K562 (cell line): ENCODE measurements at regions not wholly inside any gene's neighbourhood (a gene's known extent, or its start where the extent isn't known, plus 50 kb on each side); places are given as distances from the start of the nearest gene placed in this dataset.

Experiments used
- ATAC-seq: fragments of 200-7000 bp; cut with Tn5 transposase; 3 replicates; pipeline ENCODE4 v1.9.1; 2020; ENCODE audit warnings: moderate library complexity
- BruUV-seq: library from RNA; stranded (reverse); fragments of 400-500 nt; replicated peaks from 2 replicates; lab custom pipeline; 2021; lab: Mats Ljungman, UMichigan
- CTCF ChIA-PET: fragments of 300-600 bp; formaldehyde crosslinking; extraction: SDS; loops from one replicate; lab custom pipeline; 2021; ENCODE audit warnings: low intra/inter-chr PET ratio; lab: Yijun Ruan, JAX
- POLR2A ChIA-PET: fragments of 300-600, 350-650 bp; sonication (Branson Sonifier 250); formaldehyde crosslinking; extraction: SDS; loops from one replicate; lab custom pipeline; 2021; ENCODE audit warnings: antibody characterized with exemption, inconsistent platforms; lab: Yijun Ruan, JAX
- DNase-seq, 4 experiments: peaks; one replicate each; pipeline versions ENCODE4 v3.0.0 to v3.0.0-alpha.2; 2011 to 2018; ENCODE audit warnings: low spot score in 3 of 4, mixed read lengths in 3 of 4; ENCODE audit errors: extremely low read depth in 1 of 4
- FAIRE-seq: peaks from 2 replicates; lab custom pipeline; 2011; peaks lifted over from hg19 to GRCh38; lab: Jason Lieb, UNC
- H2AFZ ChIP-seq: 2 replicates; pipeline ENCODE4 v1.6.0; 2011; ENCODE audit warnings: low read depth, low read length, control low read depth, inconsistent platforms
- H3K27ac ChIP-seq: fragments of 200-600 bp; 3 replicates; pipeline ENCODE4 v1.8.0; 2011; ENCODE audit warnings: low read depth, mild to moderate bottlenecking, control low read depth, inconsistent platforms, low read length, moderate library complexity, mixed read lengths; ENCODE audit errors: extremely low read depth
- H3K27me3 ChIP-seq, 2 experiments: fragments of 300-600 bp in 1 of 2; 2 replicates in 1 of 2; 3 replicates in 1 of 2; pipeline versions ENCODE4 v1.6.0 to v1.8.0; 2011; ENCODE audit warnings: inconsistent platforms in 2 of 2, low read length in 2 of 2, mild to moderate bottlenecking in 1 of 2, mixed read lengths in 1 of 2, moderate library complexity in 1 of 2; ENCODE audit not compliant: control insufficient read depth in 2 of 2, insufficient read depth in 2 of 2
- H3K36me3 ChIP-seq: fragments of 300-600 bp; 3 replicates; pipeline ENCODE4 v1.8.0; 2011; ENCODE audit warnings: mild to moderate bottlenecking, low read length, inconsistent platforms; ENCODE audit not compliant: control insufficient read depth, insufficient read depth
- H3K4me1 ChIP-seq, 2 experiments: fragments of 200-600 bp in 1 of 2; replicated peaks in 1 of 2; 2 replicates in 1 of 2; 3 replicates in 1 of 2; pipeline versions ENCODE4 v1.5.1 to v1.8.0; 2011; ENCODE audit warnings: inconsistent platforms in 2 of 2, low read length in 2 of 2, mild to moderate bottlenecking in 1 of 2, mixed read lengths in 1 of 2, moderate library complexity in 1 of 2; ENCODE audit not compliant: control insufficient read depth in 2 of 2, insufficient read depth in 2 of 2
- H3K4me2 ChIP-seq: 2 replicates; pipeline ENCODE4 v1.6.1; 2011; ENCODE audit warnings: low read length, control low read depth, inconsistent platforms, mixed read lengths; ENCODE audit not compliant: insufficient read depth
- H3K4me3 ChIP-seq: fragments of 200-600 bp; sonication (generic), shearing (Covaris generic); 2 replicates; pipeline ENCODE4 v1.5.1; 2016; ENCODE audit warnings: control low read depth, inconsistent platforms
- H3K79me2 ChIP-seq: fragments of 200-600 bp; 3 replicates; pipeline ENCODE4 v1.8.0; 2011; ENCODE audit warnings: low read length, inconsistent platforms; ENCODE audit not compliant: control insufficient read depth, insufficient read depth
- H3K9ac ChIP-seq, 2 experiments: 2 replicates each; pipeline versions ENCODE4 v1.6.0 to v1.6.1; 2011; ENCODE audit warnings: low read depth in 2 of 2, low read length in 2 of 2, control low read depth in 1 of 2, inconsistent platforms in 1 of 2, mild to moderate bottlenecking in 1 of 2, mixed read lengths in 1 of 2; ENCODE audit not compliant: insufficient read depth in 1 of 2
- H3K9me1 ChIP-seq: one replicate; pipeline ENCODE4 v1.6.0; 2011; ENCODE audit warnings: inconsistent platforms, mild to moderate bottlenecking, low read length, moderate library complexity; ENCODE audit not compliant: control insufficient read depth, insufficient read depth
- H3K9me3 ChIP-seq: replicated peaks from 2 replicates; pipeline ENCODE4 v1.5.1; 2011; ENCODE audit warnings: low read depth, low read length, inconsistent platforms; ENCODE audit not compliant: control insufficient read depth, insufficient read depth
- H4K20me1 ChIP-seq: replicated peaks from 2 replicates; pipeline ENCODE4 v1.6.1; 2011; ENCODE audit warnings: low read length, inconsistent platforms, mixed read lengths; ENCODE audit not compliant: control insufficient read depth, insufficient read depth
- BRCA1 ChIP-seq, 2 experiments: fragments of 450-650 bp in 1 of 2; sonication (generic) in 1 of 2; formaldehyde crosslinking in 1 of 2; IDR thresholded peaks; 2 replicates each; pipeline versions ENCODE4 v1.5.0 to v1.6.1; 2017 to 2020; ENCODE audit warnings: mild to moderate bottlenecking in 1 of 2, missing genetic modification reagents in 1 of 2
- ELF4 ChIP-seq: fragments of 450-650 bp; formaldehyde crosslinking; IDR thresholded peaks from 2 replicates; pipeline ENCODE4 v1.4.0; 2022; ENCODE audit warnings: missing genetic modification characterization
- ESRRA ChIP-seq: fragments of 450-650 bp; IDR thresholded peaks from 2 replicates; pipeline ENCODE4 v1.6.1; 2014; ENCODE audit warnings: low read depth, mild to moderate bottlenecking, moderate library complexity, borderline replicate concordance
- FOXK2 ChIP-seq, 2 experiments: fragments of 450-650 bp; IDR thresholded peaks in 1 of 2; conservative IDR thresholded peaks in 1 of 2; 2 replicates each; pipeline ENCODE4 v1.6.1; 2016; ENCODE audit warnings: low read depth in 2 of 2, mild to moderate bottlenecking in 1 of 2
- FOXP1 ChIP-seq: sonication (generic); formaldehyde crosslinking; IDR thresholded peaks from 2 replicates; pipeline ENCODE4 v1.8.0; 2022; ENCODE audit warnings: mild to moderate bottlenecking, missing genetic modification reagents
- GTF2F1 ChIP-seq: IDR thresholded peaks from 2 replicates; pipeline ENCODE4 v1.6.1; 2011; ENCODE audit warnings: low read depth, low read length, improper control_type of control experiment
- HEY1 ChIP-seq: fragments of 250-450 bp; sonication (Bioruptor Pico); IDR thresholded peaks from 2 replicates; pipeline ENCODE4 v1.5.0; 2020; ENCODE audit warnings: mild to moderate bottlenecking, moderate library complexity, borderline replicate concordance
- KLF10 ChIP-seq: fragments of 250-450 bp; sonication (Bioruptor Pico); IDR thresholded peaks from 2 replicates; pipeline ENCODE4 v1.6.1; 2021; ENCODE audit warnings: matching md5 sums
- MEF2D ChIP-seq: conservative IDR thresholded peaks from 2 replicates; pipeline ENCODE4 v1.6.1; 2016; ENCODE audit warnings: low read depth, missing genetic modification characterization, missing compliant biosample characterization
- SMARCA4 ChIP-seq: fragments of 450-650 bp; IDR thresholded peaks from 2 replicates; pipeline ENCODE4 v1.6.1; 2016
- STAG1 ChIP-seq: sonication (generic); formaldehyde crosslinking; IDR thresholded peaks from 2 replicates; pipeline ENCODE4 v1.5.0; 2020; ENCODE audit warnings: missing genetic modification reagents, borderline replicate concordance
- ZBTB17 ChIP-seq: fragments of 450-650 bp; formaldehyde crosslinking; IDR thresholded peaks from 2 replicates; pipeline ENCODE4 v1.4.0; 2020; ENCODE audit warnings: mild to moderate bottlenecking
- ZNF57 ChIP-seq: fragments of 450-650 bp; formaldehyde crosslinking; IDR thresholded peaks from 2 replicates; pipeline ENCODE4 v1.4.0; 2020; ENCODE audit warnings: mild to moderate bottlenecking, moderate library complexity
- ZNF584 ChIP-seq: fragments of 200-800 bp; sonication (Bioruptor generic); IDR thresholded peaks from 2 replicates; pipeline ENCODE4 v1.6.1; 2016; ENCODE audit warnings: low read depth, mild to moderate bottlenecking, missing genetic modification characterization, missing compliant biosample characterization
- WGBS: fragments of 100-300 bp; shearing (Covaris generic); methylation state at CpG from one replicate; pipeline ENCODE4 v1.1.6; 2016; ENCODE audit warnings: low coverage, mixed read lengths; ENCODE audit not compliant: insufficient coverage; ENCODE audit errors: missing lambda C conversion rate; 5-methylcytosine and 5-hydroxymethylcytosine counted together
- in situ Hi-C: fragments of 300-500 bp; cut with MboI; formaldehyde crosslinking; loops from 4 replicates; pipeline ENCODE4 v1.15.0; 2018; ENCODE audit warnings: inconsistent platforms, mixed read lengths
- intact Hi-C: fragments of 100-400 bp; cut with micrococcal nuclease; formaldehyde crosslinking; loops from 2 replicates; pipeline ENCODE4 v1.14.2; 2022
- TF ChIP-seq, protein P1 (sequence below): fragments of 450-650 bp; IDR thresholded peaks from 2 replicates; pipeline ENCODE4 v1.7.0; 2016; ENCODE audit warnings: borderline replicate concordance
- TF ChIP-seq, protein P2 (sequence below): fragments of 250-450 bp; sonication (Bioruptor Pico); IDR thresholded peaks from 2 replicates; pipeline ENCODE4 v1.8.0; 2022; ENCODE audit warnings: moderate library complexity, mild to moderate bottlenecking, inconsistent platforms
- TF ChIP-seq, protein P3 (sequence below): fragments of 450-650 bp; IDR thresholded peaks from 2 replicates; pipeline ENCODE4 v1.6.1; 2017; ENCODE audit warnings: antibody characterized with exemption, mild to moderate bottlenecking

DNA sequence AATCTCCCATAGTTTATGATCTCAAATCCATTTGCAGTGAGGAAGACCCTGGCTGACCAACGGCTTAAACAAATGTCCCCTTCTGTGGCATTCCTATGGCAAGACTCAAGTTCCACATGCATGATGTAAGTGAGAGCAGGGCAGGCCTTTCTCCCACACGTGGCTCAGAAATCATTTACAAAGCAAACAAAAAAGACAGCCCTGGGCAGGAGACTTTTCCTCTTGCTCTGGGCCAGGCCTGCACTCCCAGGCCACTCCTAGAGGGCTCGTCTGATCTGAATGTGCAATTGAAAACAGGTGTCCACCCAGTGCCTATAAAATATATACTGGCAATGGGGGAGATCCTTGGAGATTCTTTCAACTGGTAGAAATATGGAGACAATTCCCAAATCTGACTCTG is 123.1 kb downstream of the DMRT2 start (continued):
- no peak for TF ChIP-seq HEY1 (CRISPR knock-in tag)
- TF ChIP-seq, protein P1, sequence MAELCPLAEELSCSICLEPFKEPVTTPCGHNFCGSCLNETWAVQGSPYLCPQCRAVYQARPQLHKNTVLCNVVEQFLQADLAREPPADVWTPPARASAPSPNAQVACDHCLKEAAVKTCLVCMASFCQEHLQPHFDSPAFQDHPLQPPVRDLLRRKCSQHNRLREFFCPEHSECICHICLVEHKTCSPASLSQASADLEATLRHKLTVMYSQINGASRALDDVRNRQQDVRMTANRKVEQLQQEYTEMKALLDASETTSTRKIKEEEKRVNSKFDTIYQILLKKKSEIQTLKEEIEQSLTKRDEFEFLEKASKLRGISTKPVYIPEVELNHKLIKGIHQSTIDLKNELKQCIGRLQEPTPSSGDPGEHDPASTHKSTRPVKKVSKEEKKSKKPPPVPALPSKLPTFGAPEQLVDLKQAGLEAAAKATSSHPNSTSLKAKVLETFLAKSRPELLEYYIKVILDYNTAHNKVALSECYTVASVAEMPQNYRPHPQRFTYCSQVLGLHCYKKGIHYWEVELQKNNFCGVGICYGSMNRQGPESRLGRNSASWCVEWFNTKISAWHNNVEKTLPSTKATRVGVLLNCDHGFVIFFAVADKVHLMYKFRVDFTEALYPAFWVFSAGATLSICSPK = no peak
- TF ChIP-seq BRCA1 (IDR thresholded peaks at IDR 0.05) = no peak
- no peak for TF ChIP-seq BRCA1 (CRISPR knock-in tag; IDR thresholded peaks at IDR 0.05)
- TF ChIP-seq STAG1 (CRISPR knock-in tag) = no peak
- TF ChIP-seq, protein P2, sequence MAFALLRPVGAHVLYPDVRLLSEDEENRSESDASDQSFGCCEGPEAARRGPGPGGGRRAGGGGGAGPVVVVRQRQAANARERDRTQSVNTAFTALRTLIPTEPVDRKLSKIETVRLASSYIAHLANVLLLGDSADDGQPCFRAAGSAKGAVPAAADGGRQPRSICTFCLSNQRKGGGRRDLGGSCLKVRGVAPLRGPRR (CRISPR knock-in tag) = no peak

DNA sequence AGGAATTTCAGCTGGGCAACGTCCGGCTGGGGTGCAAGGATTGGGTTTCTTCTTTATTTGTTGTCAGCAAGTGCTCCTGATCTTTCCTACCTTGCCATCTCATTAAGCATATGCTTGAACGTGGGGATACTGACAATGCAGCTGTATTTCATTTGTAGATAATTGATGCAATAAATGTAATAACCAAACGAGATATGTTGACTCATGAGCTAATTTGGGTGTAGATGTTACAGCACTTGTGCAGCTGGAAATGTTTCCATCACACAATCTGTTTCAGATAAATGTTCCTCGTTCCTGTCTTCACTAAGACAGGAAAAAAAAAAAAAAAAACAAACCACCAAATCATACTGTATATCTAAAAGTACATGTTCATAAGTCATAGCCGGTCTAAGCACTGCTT is 123.8 kb downstream of the DMRT2 start:
- Histone ChIP-seq H3K27me3 (no peaks in the 10 kb centered on the region), H3K9me1 (no peaks in the 10 kb centered on the region), H3K79me2 (no peaks in the 10 kb centered on the region), H3K27ac (no peak overlapping the region), H3K36me3 (no peaks in the 10 kb centered on the region), H3K4me2 (no peak overlapping the region), H4K20me1 (no peaks in the 10 kb centered on the region), H3K9me3 (no peaks in the 10 kb centered on the region), H3K4me3 (no peak overlapping the region), H2AFZ (no peak overlapping the region), H3K9ac (no peak overlapping the region), H3K4me1 (no peaks in the 10 kb centered on the region)
- ChIA-PET POLR2A (no interaction called here), CTCF (no interaction called here)
- WGBS = 0% methylated on average over 6 of the region's 6 CpGs
- DNase-seq = no peak
- no peak for FAIRE-seq
- intact Hi-C loops = no loop called here
- BruUV-seq = no TSS peak
- ATAC-seq = no peak
- in situ Hi-C loops = no loop called here
- no peak for TF ChIP-seq ZNF584
- TF ChIP-seq ELF4 (CRISPR knock-in tag) = no peak
- no peak for TF ChIP-seq ZNF57
- no peak for TF ChIP-seq KLF10 (CRISPR knock-in tag)
- TF ChIP-seq ESRRA = no peak
- TF ChIP-seq ZBTB17 = no peak
- no peak for TF ChIP-seq MEF2D (tag)
- no peak for TF ChIP-seq GTF2F1
- no peak for TF ChIP-seq FOXP1
- no peak for TF ChIP-seq FOXK2 (conservative IDR thresholded peaks at IDR 0.05 in 1 of 2, IDR thresholded peaks at IDR 0.05 in 1 of 2; ENCODE audit: low read depth in 2 of 2)
- no peak for TF ChIP-seq SMARCA4
- TF ChIP-seq, protein P3, sequence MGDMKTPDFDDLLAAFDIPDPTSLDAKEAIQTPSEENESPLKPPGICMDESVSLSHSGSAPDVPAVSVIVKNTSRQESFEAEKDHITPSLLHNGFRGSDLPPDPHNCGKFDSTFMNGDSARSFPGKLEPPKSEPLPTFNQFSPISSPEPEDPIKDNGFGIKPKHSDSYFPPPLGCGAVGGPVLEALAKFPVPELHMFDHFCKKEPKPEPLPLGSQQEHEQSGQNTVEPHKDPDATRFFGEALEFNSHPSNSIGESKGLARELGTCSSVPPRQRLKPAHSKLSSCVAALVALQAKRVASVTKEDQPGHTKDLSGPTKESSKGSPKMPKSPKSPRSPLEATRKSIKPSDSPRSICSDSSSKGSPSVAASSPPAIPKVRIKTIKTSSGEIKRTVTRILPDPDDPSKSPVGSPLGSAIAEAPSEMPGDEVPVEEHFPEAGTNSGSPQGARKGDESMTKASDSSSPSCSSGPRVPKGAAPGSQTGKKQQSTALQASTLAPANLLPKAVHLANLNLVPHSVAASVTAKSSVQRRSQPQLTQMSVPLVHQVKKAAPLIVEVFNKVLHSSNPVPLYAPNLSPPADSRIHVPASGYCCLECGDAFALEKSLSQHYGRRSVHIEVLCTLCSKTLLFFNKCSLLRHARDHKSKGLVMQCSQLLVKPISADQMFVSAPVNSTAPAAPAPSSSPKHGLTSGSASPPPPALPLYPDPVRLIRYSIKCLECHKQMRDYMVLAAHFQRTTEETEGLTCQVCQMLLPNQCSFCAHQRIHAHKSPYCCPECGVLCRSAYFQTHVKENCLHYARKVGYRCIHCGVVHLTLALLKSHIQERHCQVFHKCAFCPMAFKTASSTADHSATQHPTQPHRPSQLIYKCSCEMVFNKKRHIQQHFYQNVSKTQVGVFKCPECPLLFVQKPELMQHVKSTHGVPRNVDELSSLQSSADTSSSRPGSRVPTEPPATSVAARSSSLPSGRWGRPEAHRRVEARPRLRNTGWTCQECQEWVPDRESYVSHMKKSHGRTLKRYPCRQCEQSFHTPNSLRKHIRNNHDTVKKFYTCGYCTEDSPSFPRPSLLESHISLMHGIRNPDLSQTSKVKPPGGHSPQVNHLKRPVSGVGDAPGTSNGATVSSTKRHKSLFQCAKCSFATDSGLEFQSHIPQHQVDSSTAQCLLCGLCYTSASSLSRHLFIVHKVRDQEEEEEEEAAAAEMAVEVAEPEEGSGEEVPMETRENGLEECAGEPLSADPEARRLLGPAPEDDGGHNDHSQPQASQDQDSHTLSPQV = no peak
